ENCODE measurements at regions not wholly inside any gene's neighbourhood (a gene's known extent, or its start where the extent isn't known, plus 50 kb on each side); places are given as distances from the start of the nearest gene placed in this dataset.

GRCh38 chr2:5367321-5367720 is 324.9 kb upstream of the SOX11 start:
- Mint-ChIP-seq H3K4me3 (ENCODE audit: low read depth) (no peak overlapping the region), H3K27ac (no peak overlapping the region), H3K4me1 (ENCODE audit: low read depth) (no peaks in the 10 kb centered on the region), H3K36me3 (ENCODE audit: low read depth) (no peaks in the 10 kb centered on the region), H3K9me3 (no peaks in the 10 kb centered on the region), H3K27me3 (ENCODE audit: low read depth) (no peaks in the 10 kb centered on the region)
- DNase-seq (ENCODE audit: low spot score): no peak
- intact Hi-C loops (cut with micrococcal nuclease): loop anchor here (10.0 kb wide), 1 partner anchor 1413 kb away; no protein-coding TSS in a partner anchor

- H3K9me3 Mint-ChIP-seq: no peaks in the 10 kb centered on the region
- no peaks in the 10 kb centered on the region for H3K4me1 Mint-ChIP-seq (ENCODE audit: low read depth)
- no peaks in the 10 kb centered on the region for H3K36me3 Mint-ChIP-seq (ENCODE audit: low read depth)
- H3K4me3 Mint-ChIP-seq (ENCODE audit: low read depth): no peak overlapping the region
- no peak overlapping the region for H3K27ac Mint-ChIP-seq
- DNase-seq (ENCODE audit: low spot score): no peak
- intact Hi-C loops (cut with micrococcal nuclease): loop anchor here (10.0 kb wide), 1 partner anchor 1413 kb away; no protein-coding TSS in a partner anchor
- H3K27me3 Mint-ChIP-seq (ENCODE audit: low read depth): no peaks in the 10 kb centered on the region
These were observed 323.9 kb upstream of the SOX11 start for GRCh38 chr2:5368263-5368662.

GRCh38 chr2:5369510-5369909 is 322.7 kb upstream of the SOX11 start:
- no peaks in the 10 kb centered on the region for H3K9me3 Mint-ChIP-seq
- intact Hi-C loops (cut with micrococcal nuclease): loop anchor here (10.0 kb wide), 1 partner anchor 1415 kb away; no protein-coding TSS in a partner anchor
- DNase-seq (ENCODE audit: low spot score): no peak
- no peak overlapping the region for H3K27ac Mint-ChIP-seq
- no peak overlapping the region for H3K4me3 Mint-ChIP-seq (ENCODE audit: low read depth)
- H3K36me3 Mint-ChIP-seq (ENCODE audit: low read depth): no peaks in the 10 kb centered on the region
- no peaks in the 10 kb centered on the region for H3K27me3 Mint-ChIP-seq (ENCODE audit: low read depth)
- no peaks in the 10 kb centered on the region for H3K4me1 Mint-ChIP-seq (ENCODE audit: low read depth)

GRCh38 chr2:5370158-5370557 is 322.0 kb upstream of the SOX11 start:
- DNase-seq (ENCODE audit: low spot score): no peak
- Mint-ChIP-seq H3K9me3 (no peaks in the 10 kb centered on the region), H3K36me3 (ENCODE audit: low read depth) (no peaks in the 10 kb centered on the region), H3K4me1 (ENCODE audit: low read depth) (no peaks in the 10 kb centered on the region), H3K4me3 (ENCODE audit: low read depth) (no peak overlapping the region), H3K27ac (no peak overlapping the region), H3K27me3 (ENCODE audit: low read depth) (no peaks in the 10 kb centered on the region)
- intact Hi-C loops (cut with micrococcal nuclease): no loop called here

- H3K27me3 Mint-ChIP-seq (ENCODE audit: low read depth): no peaks in the 10 kb centered on the region
- no peaks in the 10 kb centered on the region for H3K9me3 Mint-ChIP-seq
- intact Hi-C loops (cut with micrococcal nuclease): no loop called here
- no peaks in the 10 kb centered on the region for H3K4me1 Mint-ChIP-seq (ENCODE audit: low read depth)
- H3K27ac Mint-ChIP-seq: no peak overlapping the region
- DNase-seq (ENCODE audit: low spot score): no peak
- no peak overlapping the region for H3K4me3 Mint-ChIP-seq (ENCODE audit: low read depth)
- no peaks in the 10 kb centered on the region for H3K36me3 Mint-ChIP-seq (ENCODE audit: low read depth)
These were observed 320.0 kb upstream of the SOX11 start for GRCh38 chr2:5372141-5372540.

GRCh38 chr2:5373200-5373599 is 319.0 kb upstream of the SOX11 start:
- intact Hi-C loops (cut with micrococcal nuclease): no loop called here
- no peak for DNase-seq (ENCODE audit: low spot score)
- Mint-ChIP-seq H3K27ac (no peak overlapping the region), H3K4me1 (ENCODE audit: low read depth) (no peaks in the 10 kb centered on the region), H3K27me3 (ENCODE audit: low read depth) (no peaks in the 10 kb centered on the region), H3K4me3 (ENCODE audit: low read depth) (no peak overlapping the region), H3K9me3 (no peaks in the 10 kb centered on the region), H3K36me3 (ENCODE audit: low read depth) (no peaks in the 10 kb centered on the region)

- Mint-ChIP-seq H3K4me3 (ENCODE audit: low read depth) (no peak overlapping the region), H3K4me1 (ENCODE audit: low read depth) (no peaks in the 10 kb centered on the region), H3K9me3 (peaks cover 3% of the 10 kb centered on the region), H3K27me3 (ENCODE audit: low read depth) (no peaks in the 10 kb centered on the region), H3K36me3 (ENCODE audit: low read depth) (no peaks in the 10 kb centered on the region), H3K27ac (no peak overlapping the region)
- DNase-seq (ENCODE audit: low spot score): no peak
- intact Hi-C loops (cut with micrococcal nuclease): no loop called here
These were observed 317.4 kb upstream of the SOX11 start for GRCh38 chr2:5374762-5375161.

GRCh38 chr2:5377323-5377722 is 314.9 kb upstream of the SOX11 start:
- intact Hi-C loops (cut with micrococcal nuclease): no loop called here
- DNase-seq (ENCODE audit: low spot score): no peak
- Mint-ChIP-seq H3K4me3 (ENCODE audit: low read depth) (no peak overlapping the region), H3K27ac (no peak overlapping the region), H3K27me3 (ENCODE audit: low read depth) (no peaks in the 10 kb centered on the region), H3K36me3 (ENCODE audit: low read depth) (no peaks in the 10 kb centered on the region), H3K4me1 (ENCODE audit: low read depth) (no peaks in the 10 kb centered on the region), H3K9me3 (peaks cover 3% of the 10 kb centered on the region)

GRCh38 chr2:5379811-5380210 is 312.4 kb upstream of the SOX11 start:
- peaks cover 3% of the 10 kb centered on the region for H3K9me3 Mint-ChIP-seq

GRCh38 chr2:5385596-5385995 is 306.6 kb upstream of the SOX11 start:
- no peaks in the 10 kb centered on the region for H3K4me1 Mint-ChIP-seq (ENCODE audit: low read depth)
- no peaks in the 10 kb centered on the region for H3K27me3 Mint-ChIP-seq (ENCODE audit: low read depth)
- no peak overlapping the region for H3K4me3 Mint-ChIP-seq (ENCODE audit: low read depth)
- H3K36me3 Mint-ChIP-seq (ENCODE audit: low read depth): no peaks in the 10 kb centered on the region
- DNase-seq (ENCODE audit: low spot score): no peak
- intact Hi-C loops (cut with micrococcal nuclease): no loop called here
- H3K9me3 Mint-ChIP-seq: no peaks in the 10 kb centered on the region
- H3K27ac Mint-ChIP-seq: no peak overlapping the region

More at GRCh38 chr2:5379811-5380210, 312.4 kb upstream of the SOX11 start:
- Mint-ChIP-seq H3K4me1 (ENCODE audit: low read depth) (no peaks in the 10 kb centered on the region), H3K27ac (no peak overlapping the region), H3K27me3 (ENCODE audit: low read depth) (no peaks in the 10 kb centered on the region), H3K4me3 (ENCODE audit: low read depth) (no peak overlapping the region), H3K36me3 (ENCODE audit: low read depth) (no peaks in the 10 kb centered on the region)
- no peak for DNase-seq (ENCODE audit: low spot score)
- intact Hi-C loops (cut with micrococcal nuclease): no loop called here

- DNase-seq (ENCODE audit: low spot score): no peak
- H3K36me3 Mint-ChIP-seq (ENCODE audit: low read depth): no peaks in the 10 kb centered on the region
- no peak overlapping the region for H3K27ac Mint-ChIP-seq
- intact Hi-C loops (cut with micrococcal nuclease): no loop called here
- no peaks in the 10 kb centered on the region for H3K4me1 Mint-ChIP-seq (ENCODE audit: low read depth)
- H3K27me3 Mint-ChIP-seq (ENCODE audit: low read depth): no peaks in the 10 kb centered on the region
- H3K9me3 Mint-ChIP-seq: no peaks in the 10 kb centered on the region
- no peak overlapping the region for H3K4me3 Mint-ChIP-seq (ENCODE audit: low read depth)
These were observed 304.8 kb upstream of the SOX11 start for GRCh38 chr2:5387406-5387805.

- Mint-ChIP-seq H3K36me3 (ENCODE audit: low read depth) (no peaks in the 10 kb centered on the region), H3K4me3 (ENCODE audit: low read depth) (no peak overlapping the region), H3K27ac (no peak overlapping the region), H3K4me1 (ENCODE audit: low read depth) (no peaks in the 10 kb centered on the region), H3K9me3 (no peaks in the 10 kb centered on the region), H3K27me3 (ENCODE audit: low read depth) (no peaks in the 10 kb centered on the region)
- intact Hi-C loops (cut with micrococcal nuclease): no loop called here
- no peak for DNase-seq (ENCODE audit: low spot score)
These were observed 302.4 kb upstream of the SOX11 start for GRCh38 chr2:5389740-5390139.

- Mint-ChIP-seq H3K4me1 (ENCODE audit: low read depth) (no peaks in the 10 kb centered on the region), H3K4me3 (ENCODE audit: low read depth) (no peak overlapping the region), H3K27me3 (ENCODE audit: low read depth) (no peaks in the 10 kb centered on the region), H3K27ac (no peak overlapping the region), H3K9me3 (no peaks in the 10 kb centered on the region), H3K36me3 (ENCODE audit: low read depth) (no peaks in the 10 kb centered on the region)
- no peak for DNase-seq (ENCODE audit: low spot score)
- intact Hi-C loops (cut with micrococcal nuclease): no loop called here
These were observed 300.8 kb upstream of the SOX11 start for GRCh38 chr2:5391362-5391761.

- Mint-ChIP-seq H3K4me1 (ENCODE audit: low read depth) (no peaks in the 10 kb centered on the region), H3K27ac (no peak overlapping the region), H3K4me3 (ENCODE audit: low read depth) (no peak overlapping the region), H3K9me3 (no peaks in the 10 kb centered on the region), H3K27me3 (ENCODE audit: low read depth) (no peaks in the 10 kb centered on the region), H3K36me3 (ENCODE audit: low read depth) (no peaks in the 10 kb centered on the region)
- no peak for DNase-seq (ENCODE audit: low spot score)
- intact Hi-C loops (cut with micrococcal nuclease): no loop called here
These were observed 299.5 kb upstream of the SOX11 start for GRCh38 chr2:5392658-5393057.

All from activated T-helper 2 cell treated with anti-CD3 and anti-CD28 coated beads, Interferon-gamma antibody, Interleukin-2, Interleukin-4, amounts not matched to agents 10 μg/mL and 5 μg/mL and 100 μg/mL, durations not matched to agents 14 hours and 24 hours and 36 hours (primary cell).